Gastroesophageal sphincter (tissue), 3 donors: ENCODE measurements at regions not wholly inside any gene's neighbourhood (a gene's known extent, or its start where the extent isn't known, plus 50 kb on each side); places are given as distances from the start of the nearest gene placed in this dataset.

Experiments
- CTCF ChIP-seq, 4 experiments: fragments of 200-600 bp in 2 of 4; fragments of 450-650 bp in 2 of 4; sonication (generic) in 1 of 4; IDR thresholded peaks; one replicate each; pipeline ENCODE4 v1.5.1; 2017 to 2019; ENCODE audit warnings: antibody characterized with exemption in 4 of 4, mild to moderate bottlenecking in 2 of 4, moderate library complexity in 2 of 4
- EP300 ChIP-seq: sonication (generic); formaldehyde crosslinking; IDR thresholded peaks from one replicate; pipeline ENCODE4 v1.6.1; 2017; ENCODE audit warnings: antibody characterized with exemption, mild to moderate bottlenecking
- POLR2A ChIP-seq, 2 donors: fragments of 450-650 bp; IDR thresholded peaks; one replicate each; pipeline ENCODE4 v1.6.1; 2017; ENCODE audit warnings: antibody characterized with exemption in 2 of 2, mild to moderate bottlenecking in 2 of 2, moderate library complexity in 1 of 2
- POLR2AphosphoS5 ChIP-seq: sonication (generic); formaldehyde crosslinking; IDR thresholded peaks from one replicate; pipeline ENCODE4 v1.6.1; 2017; ENCODE audit warnings: antibody characterized with exemption

DNA sequence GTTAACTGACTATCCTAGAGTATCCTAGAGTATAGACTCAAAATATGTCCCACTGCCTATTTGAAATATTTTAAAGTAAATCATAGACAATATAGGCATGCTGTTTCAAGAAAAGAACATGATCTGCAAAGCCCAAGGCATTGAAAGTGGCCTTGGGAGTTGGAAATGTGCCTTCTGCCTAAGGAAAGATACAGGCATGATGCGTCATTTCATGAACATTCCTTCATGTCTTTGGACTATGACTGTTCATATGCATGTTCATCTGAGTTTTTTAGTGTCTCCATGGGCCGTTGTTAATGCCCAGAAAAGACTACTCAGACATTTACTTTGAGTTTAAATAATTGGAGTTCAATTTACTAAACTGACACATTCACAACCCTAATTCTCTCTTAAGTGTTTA is 69.7 kb upstream of the PRDM11 start:
- TF ChIP-seq CTCF (IDR thresholded peaks at IDR 0.05) (no peak), POLR2AphosphoS5 (no peak), POLR2A (IDR thresholded peaks at IDR 0.05) (no peak), EP300 (no peak)
